IMR-90 (cell line): ENCODE measurements at regions not wholly inside any gene's neighbourhood (a gene's known extent, or its start where the extent isn't known, plus 50 kb on each side); places are given as distances from the start of the nearest gene placed in this dataset.

ENCODE experiments used
- BHLHE40 ChIP-seq: fragments of 150-350 bp; IDR thresholded peaks from 2 replicates; pipeline ENCODE4 v1.6.1; 2016; ENCODE audit warnings: mild to moderate bottlenecking, low read depth, low read length
- CEBPB ChIP-seq: IDR thresholded peaks from 2 replicates; pipeline ENCODE4 v1.6.1; 2012; ENCODE audit warnings: low read depth, low read length, improper control_type of control experiment
- CHD1 ChIP-seq: IDR thresholded peaks from 2 replicates; pipeline ENCODE4 v1.6.1; 2012; ENCODE audit warnings: low read depth, low read length, improper control_type of control experiment
- CTCF ChIP-seq: conservative IDR thresholded peaks from 2 replicates; pipeline ENCODE4 v1.5.1; 2012; ENCODE audit warnings: mild to moderate bottlenecking, low read depth, low read length, improper control_type of control experiment
- ELK1 ChIP-seq: fragments of 150-350 bp; IDR thresholded peaks from 2 replicates; pipeline ENCODE4 v1.6.1; 2016; ENCODE audit warnings: low read depth, mild to moderate bottlenecking, low read length, moderate library complexity, borderline replicate concordance
- FOS ChIP-seq: fragments of 150-350 bp; IDR thresholded peaks from 2 replicates; pipeline ENCODE4 v1.6.1; 2016; ENCODE audit warnings: low read depth, low read length
- MAZ ChIP-seq: IDR thresholded peaks from 2 replicates; pipeline ENCODE4 v1.6.1; 2012; ENCODE audit warnings: low read depth, mild to moderate bottlenecking, low read length, improper control_type of control experiment, moderate library complexity, borderline replicate concordance
- NFE2L2 ChIP-seq: fragments of 150-350 bp; IDR thresholded peaks from 2 replicates; pipeline ENCODE4 v1.6.1; 2016; ENCODE audit warnings: low read depth, mild to moderate bottlenecking, low read length
- POLR2A ChIP-seq: IDR thresholded peaks from 2 replicates; pipeline ENCODE4 v1.6.1; 2012; ENCODE audit warnings: mild to moderate bottlenecking, low read depth, low read length
- RAD21 ChIP-seq: IDR thresholded peaks from 2 replicates; pipeline ENCODE4 v1.6.1; 2012; ENCODE audit warnings: low read length, improper control_type of control experiment
- RCOR1 ChIP-seq: IDR thresholded peaks from 2 replicates; pipeline ENCODE4 v1.6.1; 2012; ENCODE audit warnings: mild to moderate bottlenecking, low read length, improper control_type of control experiment; ENCODE audit not compliant: insufficient replicate concordance
- USF2 ChIP-seq: fragments of 150-350 bp; IDR thresholded peaks from 2 replicates; pipeline ENCODE4 v1.6.1; 2017; ENCODE audit warnings: mild to moderate bottlenecking, antibody characterized with exemption, low read length, low read depth

- TF ChIP-seq POLR2A, result no peak
- no peak for TF ChIP-seq CTCF
- TF ChIP-seq ELK1, result no peak
- no peak for TF ChIP-seq CEBPB
- TF ChIP-seq RAD21, result no peak
- TF ChIP-seq CHD1, result no peak
- TF ChIP-seq BHLHE40, result no peak
- no peak for TF ChIP-seq RCOR1
- no peak for TF ChIP-seq MAZ
- TF ChIP-seq NFE2L2, result no peak
- no peak for TF ChIP-seq USF2
- TF ChIP-seq FOS, result no peak
These were observed 331.7 kb downstream of the TMEM121 start for GRCh38 chr14:105857826-105858675.
